IMR-90 (cell line): ENCODE measurements at regions not wholly inside any gene's neighbourhood (a gene's known extent, or its start where the extent isn't known, plus 50 kb on each side); places are given as distances from the start of the nearest gene placed in this dataset.

ENCODE experiments used
- CHD1 ChIP-seq: IDR thresholded peaks from 2 replicates; pipeline ENCODE4 v1.6.1; 2012; ENCODE audit warnings: low read depth, low read length, improper control_type of control experiment
- CTCF ChIP-seq: conservative IDR thresholded peaks from 2 replicates; pipeline ENCODE4 v1.5.1; 2012; ENCODE audit warnings: mild to moderate bottlenecking, low read depth, low read length, improper control_type of control experiment
- POLR2A ChIP-seq: IDR thresholded peaks from 2 replicates; pipeline ENCODE4 v1.6.1; 2012; ENCODE audit warnings: mild to moderate bottlenecking, low read depth, low read length
- RCOR1 ChIP-seq: IDR thresholded peaks from 2 replicates; pipeline ENCODE4 v1.6.1; 2012; ENCODE audit warnings: mild to moderate bottlenecking, low read length, improper control_type of control experiment; ENCODE audit not compliant: insufficient replicate concordance
- RFX5 ChIP-seq: IDR thresholded peaks from 2 replicates; pipeline ENCODE4 v1.8.0; 2012; ENCODE audit warnings: low read depth, mild to moderate bottlenecking, low read length, moderate library complexity
- USF2 ChIP-seq: fragments of 150-350 bp; IDR thresholded peaks from 2 replicates; pipeline ENCODE4 v1.6.1; 2017; ENCODE audit warnings: mild to moderate bottlenecking, antibody characterized with exemption, low read length, low read depth

- no peak for TF ChIP-seq USF2
- TF ChIP-seq CTCF, result no peak
- TF ChIP-seq POLR2A, result no peak
- no peak for TF ChIP-seq RFX5
- TF ChIP-seq RCOR1, result no peak
- TF ChIP-seq CHD1, result no peak
These were observed 90.4 kb upstream of the BMPER start for GRCh38 chr7:33814936-33815335.
